HepG2 (cell line): ENCODE measurements at regions not wholly inside any gene's neighbourhood (a gene's known extent, or its start where the extent isn't known, plus 50 kb on each side); places are given as distances from the start of the nearest gene placed in this dataset.

Source experiments
- ATAC-seq: fragments of 200-7000 bp; cut with Tn5 transposase; 3 replicates; pipeline ENCODE4 v1.9.1; 2020; ENCODE audit warnings: mild to moderate bottlenecking, moderate library complexity
- BruUV-seq: library from RNA; stranded (reverse); fragments of 400-500 nt; replicated peaks from 2 replicates; lab custom pipeline; 2021; lab: Mats Ljungman, UMichigan
- CTCF ChIA-PET: fragments of 300-600 bp; formaldehyde crosslinking; extraction: SDS; loops from one replicate; lab custom pipeline; 2021; ENCODE audit warnings: low total read pairs, inconsistent platforms, low intra/inter-chr PET ratio; lab: Yijun Ruan, JAX
- POLR2A ChIA-PET: fragments of 350-600 bp; sonication (Branson Sonifier 250); formaldehyde crosslinking; loops from one replicate; lab custom pipeline; 2020; ENCODE audit warnings: antibody characterized with exemption, inconsistent platforms; lab: Yijun Ruan, JAX
- DNase-seq: peaks from one replicate; pipeline ENCODE4 v3.0.0-alpha.2; 2015; ENCODE audit warnings: low spot score
- FAIRE-seq: peaks from 3 replicates; lab custom pipeline; 2011; peaks lifted over from hg19 to GRCh38; lab: Jason Lieb, UNC
- H2AFZ ChIP-seq: one replicate; pipeline ENCODE4 v1.6.1; 2011; ENCODE audit warnings: low read length, inconsistent platforms
- H3K27ac ChIP-seq: fragments of 300-600 bp; 3 replicates; pipeline ENCODE4 v1.8.0; 2011; ENCODE audit warnings: mixed run types, mild to moderate bottlenecking, mixed read lengths, low read length, inconsistent platforms; ENCODE audit not compliant: insufficient read depth; ENCODE audit errors: extremely low read length
- H3K27me3 ChIP-seq, 2 experiments: fragments of 200-600 bp in 1 of 2; 2 replicates in 1 of 2; 3 replicates in 1 of 2; pipeline versions ENCODE4 v1.6.0 to v1.8.0; 2011; ENCODE audit warnings: low read length in 2 of 2, mild to moderate bottlenecking in 2 of 2, moderate library complexity in 2 of 2, inconsistent platforms in 1 of 2; ENCODE audit not compliant: insufficient read depth in 2 of 2, control insufficient read depth in 1 of 2
- H3K36me3 ChIP-seq, 2 experiments: fragments of 200-600 bp in 1 of 2; replicated peaks in 1 of 2; 2 replicates in 1 of 2; 3 replicates in 1 of 2; pipeline versions ENCODE4 v1.5.1 to v1.8.0; 2011; ENCODE audit warnings: low read length in 2 of 2, inconsistent platforms in 1 of 2; ENCODE audit not compliant: insufficient read depth in 2 of 2, control insufficient read depth in 1 of 2
- H3K4me1 ChIP-seq: 2 replicates; pipeline ENCODE4 v1.5.1; 2012; ENCODE audit warnings: low read length, inconsistent platforms; ENCODE audit not compliant: insufficient read depth
- H3K4me2 ChIP-seq: 2 replicates; pipeline ENCODE4 v1.6.0; 2011; ENCODE audit warnings: low read depth, low read length, inconsistent platforms
- H3K4me3 ChIP-seq, 3 experiments: fragments of 200-600 bp in 1 of 3; sonication (generic), shearing (Covaris generic) in 1 of 3; replicated peaks in 1 of 3; 2 replicates each; pipeline ENCODE4 v1.5.1; 2011 to 2016; ENCODE audit warnings: low read length in 3 of 3, inconsistent platforms in 2 of 3, low read depth in 2 of 3, mild to moderate bottlenecking in 2 of 3, control low read depth in 1 of 3, mixed read lengths in 1 of 3; ENCODE audit not compliant: insufficient read depth in 1 of 3
- H3K79me2 ChIP-seq: one replicate; pipeline ENCODE4 v1.6.1; 2011; ENCODE audit warnings: low read length, inconsistent platforms; ENCODE audit not compliant: insufficient read depth
- H3K9ac ChIP-seq: 2 replicates; pipeline ENCODE4 v1.6.0; 2011; ENCODE audit warnings: mild to moderate bottlenecking, low read depth, low read length, inconsistent platforms; ENCODE audit not compliant: insufficient read depth
- H3K9me3 ChIP-seq: 2 replicates; pipeline ENCODE4 v1.5.1; 2012; ENCODE audit warnings: mild to moderate bottlenecking, low read length
- H4K20me1 ChIP-seq: 2 replicates; pipeline ENCODE4 v1.6.0; 2011; ENCODE audit warnings: inconsistent platforms, mild to moderate bottlenecking, low read length, moderate library complexity; ENCODE audit not compliant: insufficient read depth
- CHCHD3 ChIP-seq: sonication (generic); formaldehyde crosslinking; IDR thresholded peaks from 2 replicates; pipeline ENCODE4 v1.8.0; 2022; ENCODE audit warnings: mild to moderate bottlenecking, missing genetic modification reagents, moderate library complexity
- IKZF1 ChIP-seq: fragments of 450-650 bp; IDR thresholded peaks from 2 replicates; pipeline ENCODE4 v1.7.1; 2016
- IRX3 ChIP-seq: sonication (generic); formaldehyde crosslinking; IDR thresholded peaks from 2 replicates; pipeline ENCODE4 v1.8.1; 2023; ENCODE audit warnings: mild to moderate bottlenecking, low read depth, missing genetic modification reagents, borderline replicate concordance
- MNT ChIP-seq: fragments of 450-650 bp; IDR thresholded peaks from 2 replicates; pipeline ENCODE4 v1.6.1; 2016
- PHF20 ChIP-seq: sonication (generic); formaldehyde crosslinking; IDR thresholded peaks from 2 replicates; pipeline ENCODE4 v1.5.0; 2020; ENCODE audit warnings: mild to moderate bottlenecking, missing genetic modification reagents
- SETDB1 ChIP-seq: sonication (generic); formaldehyde crosslinking; IDR thresholded peaks from 2 replicates; pipeline ENCODE4 v1.5.1; 2020; ENCODE audit warnings: missing genetic modification reagents, mild to moderate bottlenecking, borderline replicate concordance
- SOX13 ChIP-seq, 3 experiments: fragments of 450-650 bp in 1 of 3; sonication (generic) in 1 of 3; formaldehyde crosslinking in 1 of 3; IDR thresholded peaks in 2 of 3; conservative IDR thresholded peaks in 1 of 3; 2 replicates each; pipeline versions ENCODE4 v1.5.0 to v1.6.1; 2016 to 2020; ENCODE audit warnings: antibody characterized with exemption in 1 of 3, mild to moderate bottlenecking in 1 of 3, missing compliant biosample characterization in 1 of 3, missing genetic modification reagents in 1 of 3, moderate library complexity in 1 of 3
- ZBTB20 ChIP-seq: sonication (generic); formaldehyde crosslinking; IDR thresholded peaks from 2 replicates; pipeline ENCODE4 v1.8.1; 2023; ENCODE audit warnings: missing genetic modification reagents, low read depth, mild to moderate bottlenecking, borderline replicate concordance
- ZNF136 ChIP-seq: sonication (generic); formaldehyde crosslinking; IDR thresholded peaks from 2 replicates; pipeline ENCODE4 v1.8.1; 2022; ENCODE audit warnings: low read depth, mild to moderate bottlenecking, moderate library complexity, missing genetic modification reagents
- ZNF260 ChIP-seq: sonication (generic); formaldehyde crosslinking; IDR thresholded peaks from 2 replicates; pipeline ENCODE4 v1.4.0; 2020; ENCODE audit warnings: missing genetic modification reagents, low read depth, mild to moderate bottlenecking, borderline replicate concordance
- WGBS: methylation state at CpG from one replicate; pipeline ENCODE4 v1.1.6; 2017; ENCODE audit warnings: low lambda C conversion rate; 5-methylcytosine and 5-hydroxymethylcytosine counted together
- in situ Hi-C: cut with HindIII; loops from 2 replicates; pipeline ENCODE4 v1.10.0; 2017; ENCODE audit warnings: low pct_unique_long_range_greater_than_20kb; ENCODE audit not compliant: extremely low pct_ligation_motif_present
- intact Hi-C: fragments of 100-400 bp; cut with micrococcal nuclease; formaldehyde crosslinking; loops from one replicate; pipeline ENCODE4 v1.10.0; 2022; ENCODE audit not compliant: unreplicated experiment
- TF ChIP-seq, protein P1 (sequence below): IDR thresholded peaks from 2 replicates; pipeline ENCODE4 v1.6.1; 2018; ENCODE audit warnings: missing genetic modification reagents
- TF ChIP-seq, protein P2 (sequence below): sonication (generic); formaldehyde crosslinking; IDR thresholded peaks from 2 replicates; pipeline ENCODE4 v1.5.0; 2020; ENCODE audit warnings: missing genetic modification reagents
- TF ChIP-seq, protein P3 (sequence below): sonication (generic); formaldehyde crosslinking; conservative IDR thresholded peaks from 2 replicates; pipeline ENCODE4 v1.8.0; 2022; ENCODE audit warnings: mild to moderate bottlenecking, moderate library complexity, missing genetic modification reagents

- intact Hi-C loops (no loop called here), in situ Hi-C loops (no loop called here)
- BruUV-seq: no TSS peak
- Histone ChIP-seq H3K9ac (no peak overlapping the region), H4K20me1 (no peaks in the 10 kb centered on the region), H3K27me3 (no peaks in the 10 kb centered on the region), H3K27ac (no peak overlapping the region), H3K4me2 (no peak overlapping the region), H3K79me2 (no peaks in the 10 kb centered on the region), H3K36me3 (no peaks in the 10 kb centered on the region), H3K4me3 (no peak overlapping the region), H3K9me3 (peaks cover 13% of the 10 kb centered on the region; the same call in 1 of the 2 replicates), H3K4me1 (no peaks in the 10 kb centered on the region), H2AFZ (no peak overlapping the region)
- FAIRE-seq: no peak
- ATAC-seq: no peak
- POLR2A ChIA-PET: no interaction called here
- CTCF ChIA-PET: no interaction called here
- TF ChIP-seq CHCHD3 (CRISPR knock-in tag) (no peak), IKZF1 (no peak), SOX13 (IDR thresholded peaks at IDR 0.05) (no peak), SOX13 (CRISPR knock-in tag; conservative IDR thresholded peaks at IDR 0.05 in 1 of 2, IDR thresholded peaks at IDR 0.05 in 1 of 2) (no peak), IRX3 (CRISPR knock-in tag) (no peak), ZNF260 (CRISPR knock-in tag) (no peak), MNT (no peak), SETDB1 (CRISPR knock-in tag) (no peak), PHF20 (CRISPR knock-in tag) (no peak), ZBTB20 (CRISPR knock-in tag) (no peak), ZNF136 (CRISPR knock-in tag) (no peak)
- TF ChIP-seq, protein P1, sequence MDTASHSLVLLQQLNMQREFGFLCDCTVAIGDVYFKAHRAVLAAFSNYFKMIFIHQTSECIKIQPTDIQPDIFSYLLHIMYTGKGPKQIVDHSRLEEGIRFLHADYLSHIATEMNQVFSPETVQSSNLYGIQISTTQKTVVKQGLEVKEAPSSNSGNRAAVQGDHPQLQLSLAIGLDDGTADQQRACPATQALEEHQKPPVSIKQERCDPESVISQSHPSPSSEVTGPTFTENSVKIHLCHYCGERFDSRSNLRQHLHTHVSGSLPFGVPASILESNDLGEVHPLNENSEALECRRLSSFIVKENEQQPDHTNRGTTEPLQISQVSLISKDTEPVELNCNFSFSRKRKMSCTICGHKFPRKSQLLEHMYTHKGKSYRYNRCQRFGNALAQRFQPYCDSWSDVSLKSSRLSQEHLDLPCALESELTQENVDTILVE: no peak
- TF ChIP-seq, protein P2, sequence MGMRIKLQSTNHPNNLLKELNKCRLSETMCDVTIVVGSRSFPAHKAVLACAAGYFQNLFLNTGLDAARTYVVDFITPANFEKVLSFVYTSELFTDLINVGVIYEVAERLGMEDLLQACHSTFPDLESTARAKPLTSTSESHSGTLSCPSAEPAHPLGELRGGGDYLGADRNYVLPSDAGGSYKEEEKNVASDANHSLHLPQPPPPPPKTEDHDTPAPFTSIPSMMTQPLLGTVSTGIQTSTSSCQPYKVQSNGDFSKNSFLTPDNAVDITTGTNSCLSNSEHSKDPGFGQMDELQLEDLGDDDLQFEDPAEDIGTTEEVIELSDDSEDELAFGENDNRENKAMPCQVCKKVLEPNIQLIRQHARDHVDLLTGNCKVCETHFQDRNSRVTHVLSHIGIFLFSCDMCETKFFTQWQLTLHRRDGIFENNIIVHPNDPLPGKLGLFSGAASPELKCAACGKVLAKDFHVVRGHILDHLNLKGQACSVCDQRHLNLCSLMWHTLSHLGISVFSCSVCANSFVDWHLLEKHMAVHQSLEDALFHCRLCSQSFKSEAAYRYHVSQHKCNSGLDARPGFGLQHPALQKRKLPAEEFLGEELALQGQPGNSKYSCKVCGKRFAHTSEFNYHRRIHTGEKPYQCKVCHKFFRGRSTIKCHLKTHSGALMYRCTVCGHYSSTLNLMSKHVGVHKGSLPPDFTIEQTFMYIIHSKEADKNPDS (CRISPR knock-in tag): no peak
- TF ChIP-seq, protein P3, sequence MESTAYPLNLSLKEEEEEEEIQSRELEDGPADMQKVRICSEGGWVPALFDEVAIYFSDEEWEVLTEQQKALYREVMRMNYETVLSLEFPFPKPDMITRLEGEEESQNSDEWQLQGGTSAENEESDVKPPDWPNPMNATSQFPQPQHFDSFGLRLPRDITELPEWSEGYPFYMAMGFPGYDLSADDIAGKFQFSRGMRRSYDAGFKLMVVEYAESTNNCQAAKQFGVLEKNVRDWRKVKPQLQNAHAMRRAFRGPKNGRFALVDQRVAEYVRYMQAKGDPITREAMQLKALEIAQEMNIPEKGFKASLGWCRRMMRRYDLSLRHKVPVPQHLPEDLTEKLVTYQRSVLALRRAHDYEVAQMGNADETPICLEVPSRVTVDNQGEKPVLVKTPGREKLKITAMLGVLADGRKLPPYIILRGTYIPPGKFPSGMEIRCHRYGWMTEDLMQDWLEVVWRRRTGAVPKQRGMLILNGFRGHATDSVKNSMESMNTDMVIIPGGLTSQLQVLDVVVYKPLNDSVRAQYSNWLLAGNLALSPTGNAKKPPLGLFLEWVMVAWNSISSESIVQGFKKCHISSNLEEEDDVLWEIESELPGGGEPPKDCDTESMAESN: no peak
- 0% methylated on average over 2 of the region's 2 CpGs for WGBS
- no peak for DNase-seq
Observed at GRCh38 chr6:84953111-84953755, 188.8 kb upstream of the TBX18 start.
